Osteoblast (primary cell): ENCODE measurements at regions not wholly inside any gene's neighbourhood (a gene's known extent, or its start where the extent isn't known, plus 50 kb on each side); places are given as distances from the start of the nearest gene placed in this dataset.

Experiments used
- DNase-seq: peaks from one replicate; pipeline ENCODE4 v3.0.0; 2011; ENCODE audit warnings: low spot score, mixed read lengths; ENCODE audit not compliant: insufficient read length; ENCODE audit errors: missing footprints
- H2AFZ ChIP-seq: 2 replicates; pipeline ENCODE4 v1.6.0; 2011; ENCODE audit warnings: mild to moderate bottlenecking, low read length
- H3K27ac ChIP-seq: 2 replicates; pipeline ENCODE4 v1.5.1; 2011; ENCODE audit warnings: mild to moderate bottlenecking, low read depth, low read length, moderate library complexity
- H3K27me3 ChIP-seq: 2 replicates; pipeline ENCODE4 v1.6.0; 2012; ENCODE audit warnings: mild to moderate bottlenecking, control low read depth, inconsistent platforms, low read length, moderate library complexity; ENCODE audit not compliant: insufficient read depth
- H3K36me3 ChIP-seq: 2 replicates; pipeline ENCODE4 v1.5.1; 2011; ENCODE audit warnings: mild to moderate bottlenecking, low read length, control low read depth, moderate library complexity; ENCODE audit not compliant: insufficient read depth
- H3K4me1 ChIP-seq: 2 replicates; pipeline ENCODE4 v1.5.1; 2011; ENCODE audit warnings: mild to moderate bottlenecking, low read length, control low read depth, moderate library complexity; ENCODE audit not compliant: insufficient read depth
- H3K4me2 ChIP-seq: 2 replicates; pipeline ENCODE4 v1.6.0; 2011; ENCODE audit warnings: mild to moderate bottlenecking, low read length; ENCODE audit not compliant: insufficient read depth
- H3K4me3 ChIP-seq: fragments of 200-600 bp; sonication (generic); 3 replicates; pipeline ENCODE4 v1.5.1; 2012; ENCODE audit warnings: mild to moderate bottlenecking, low read length, inconsistent platforms; ENCODE audit not compliant: insufficient read depth
- H3K79me2 ChIP-seq: 2 replicates; pipeline ENCODE4 v1.6.0; 2012; ENCODE audit warnings: mild to moderate bottlenecking, low read length, control low read depth, inconsistent platforms; ENCODE audit not compliant: insufficient read depth
- H3K9me3 ChIP-seq: 2 replicates; pipeline ENCODE4 v1.5.1; 2011; ENCODE audit warnings: low read depth, low read length, control low read depth
- H4K20me1 ChIP-seq: 2 replicates; pipeline ENCODE4 v1.6.0; 2012; ENCODE audit warnings: mild to moderate bottlenecking, low read length, control low read depth; ENCODE audit not compliant: insufficient read depth
- TF ChIP-seq, protein P1 (sequence below): IDR thresholded peaks from 2 replicates; pipeline ENCODE4 v1.5.1; 2011; ENCODE audit warnings: mild to moderate bottlenecking, low read depth, low read length, moderate library complexity; ENCODE audit errors: extremely low read depth

DNA sequence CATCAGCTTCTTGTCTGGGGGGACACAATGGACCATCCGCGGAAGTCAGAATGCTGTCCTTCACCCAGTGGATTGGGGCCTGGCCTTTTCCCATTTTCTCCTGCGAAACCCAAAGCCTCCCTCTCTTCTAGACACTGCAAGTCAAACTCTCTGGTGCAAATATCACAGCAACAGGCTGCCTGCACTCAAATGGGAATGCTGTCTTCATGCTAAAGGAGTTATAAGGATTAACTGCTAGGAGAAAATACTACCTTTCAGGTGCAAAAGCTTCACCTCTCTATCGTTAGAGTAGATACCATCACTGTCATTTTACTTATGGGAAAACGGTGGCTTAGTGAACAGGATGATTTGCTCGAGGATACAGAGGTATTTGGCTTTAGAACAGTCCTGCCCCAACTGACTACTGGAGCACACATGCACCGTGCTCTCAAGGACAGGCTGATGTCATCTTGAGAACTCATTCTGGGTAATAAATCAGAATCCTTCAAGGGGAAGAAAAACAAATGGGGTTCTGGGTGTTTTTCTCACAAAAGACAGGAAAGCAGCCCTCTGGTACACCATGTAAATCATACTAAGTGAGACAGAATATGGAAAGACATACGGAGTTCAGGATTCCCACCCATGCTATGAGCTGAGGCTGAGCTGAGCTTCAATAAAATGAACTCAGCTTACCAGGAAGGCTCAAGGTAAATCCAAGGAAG is 100.9 kb downstream of the SAMD9 start:
- Histone ChIP-seq H3K27me3 (no peaks in the 10 kb centered on the region), H3K36me3 (no peaks in the 10 kb centered on the region), H3K79me2 (no peaks in the 10 kb centered on the region), H2AFZ (peak overlapping the region; percentile 85), H4K20me1 (no peaks in the 10 kb centered on the region), H3K9me3 (no peaks in the 10 kb centered on the region), H3K4me3 (no peak overlapping the region), H3K27ac (peak overlapping the region; percentile 82), H3K4me2 (no peak overlapping the region), H3K4me1 (peaks cover 23% of the 10 kb centered on the region)
- DNase-seq: no peak
- TF ChIP-seq, protein P1, sequence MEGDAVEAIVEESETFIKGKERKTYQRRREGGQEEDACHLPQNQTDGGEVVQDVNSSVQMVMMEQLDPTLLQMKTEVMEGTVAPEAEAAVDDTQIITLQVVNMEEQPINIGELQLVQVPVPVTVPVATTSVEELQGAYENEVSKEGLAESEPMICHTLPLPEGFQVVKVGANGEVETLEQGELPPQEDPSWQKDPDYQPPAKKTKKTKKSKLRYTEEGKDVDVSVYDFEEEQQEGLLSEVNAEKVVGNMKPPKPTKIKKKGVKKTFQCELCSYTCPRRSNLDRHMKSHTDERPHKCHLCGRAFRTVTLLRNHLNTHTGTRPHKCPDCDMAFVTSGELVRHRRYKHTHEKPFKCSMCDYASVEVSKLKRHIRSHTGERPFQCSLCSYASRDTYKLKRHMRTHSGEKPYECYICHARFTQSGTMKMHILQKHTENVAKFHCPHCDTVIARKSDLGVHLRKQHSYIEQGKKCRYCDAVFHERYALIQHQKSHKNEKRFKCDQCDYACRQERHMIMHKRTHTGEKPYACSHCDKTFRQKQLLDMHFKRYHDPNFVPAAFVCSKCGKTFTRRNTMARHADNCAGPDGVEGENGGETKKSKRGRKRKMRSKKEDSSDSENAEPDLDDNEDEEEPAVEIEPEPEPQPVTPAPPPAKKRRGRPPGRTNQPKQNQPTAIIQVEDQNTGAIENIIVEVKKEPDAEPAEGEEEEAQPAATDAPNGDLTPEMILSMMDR: no peak

DNA sequence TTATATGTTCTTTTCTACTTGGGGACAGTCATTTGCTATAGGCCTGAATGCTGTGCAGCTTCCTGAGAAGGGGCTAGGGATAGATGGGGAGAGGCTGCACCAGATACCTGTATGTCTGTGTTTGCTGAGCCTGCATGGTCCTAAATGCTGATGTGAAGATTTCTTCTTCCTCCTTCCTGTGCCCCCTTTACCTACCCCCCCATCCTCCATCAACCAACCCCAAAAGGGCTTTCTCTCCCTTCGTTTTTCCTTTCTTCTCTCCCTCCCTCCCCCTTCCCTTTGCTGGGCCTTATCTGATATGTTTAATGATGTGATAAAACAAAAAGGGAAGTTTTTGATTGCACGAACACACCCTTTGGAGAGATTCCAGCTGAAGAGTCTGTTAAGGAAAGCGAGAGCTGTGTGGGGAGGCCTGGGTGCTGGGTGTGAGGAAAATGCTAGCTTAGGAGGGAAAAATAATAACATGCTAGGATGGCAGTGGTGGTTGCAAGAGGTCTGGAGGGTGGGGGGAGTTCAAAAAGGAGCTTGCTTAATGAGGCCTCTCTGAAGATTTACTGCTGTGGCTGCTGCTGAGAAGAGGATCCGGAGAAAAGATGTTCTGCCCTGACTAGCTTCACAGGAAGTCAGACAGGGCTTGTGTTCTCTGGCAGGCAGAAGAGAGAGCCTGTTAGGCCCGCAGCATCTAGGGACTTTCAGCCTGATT is 101.8 kb downstream of the SAMD9 start:
- DNase-seq: no peak
- no peaks in the 10 kb centered on the region for H3K36me3 ChIP-seq
- H3K9me3 ChIP-seq: no peaks in the 10 kb centered on the region
- no peaks in the 10 kb centered on the region for H4K20me1 ChIP-seq
- H3K4me1 ChIP-seq: peaks cover 30% of the 10 kb centered on the region
- peak overlapping the region; percentile 82 for H3K27ac ChIP-seq
- no peak overlapping the region for H3K4me3 ChIP-seq
- no peaks in the 10 kb centered on the region for H3K27me3 ChIP-seq
- TF ChIP-seq, protein P1: no peak
- H3K79me2 ChIP-seq: no peaks in the 10 kb centered on the region
- peak overlapping the region; percentile 9 for H3K4me2 ChIP-seq
- peak overlapping the region; percentile 85 for H2AFZ ChIP-seq

DNA sequence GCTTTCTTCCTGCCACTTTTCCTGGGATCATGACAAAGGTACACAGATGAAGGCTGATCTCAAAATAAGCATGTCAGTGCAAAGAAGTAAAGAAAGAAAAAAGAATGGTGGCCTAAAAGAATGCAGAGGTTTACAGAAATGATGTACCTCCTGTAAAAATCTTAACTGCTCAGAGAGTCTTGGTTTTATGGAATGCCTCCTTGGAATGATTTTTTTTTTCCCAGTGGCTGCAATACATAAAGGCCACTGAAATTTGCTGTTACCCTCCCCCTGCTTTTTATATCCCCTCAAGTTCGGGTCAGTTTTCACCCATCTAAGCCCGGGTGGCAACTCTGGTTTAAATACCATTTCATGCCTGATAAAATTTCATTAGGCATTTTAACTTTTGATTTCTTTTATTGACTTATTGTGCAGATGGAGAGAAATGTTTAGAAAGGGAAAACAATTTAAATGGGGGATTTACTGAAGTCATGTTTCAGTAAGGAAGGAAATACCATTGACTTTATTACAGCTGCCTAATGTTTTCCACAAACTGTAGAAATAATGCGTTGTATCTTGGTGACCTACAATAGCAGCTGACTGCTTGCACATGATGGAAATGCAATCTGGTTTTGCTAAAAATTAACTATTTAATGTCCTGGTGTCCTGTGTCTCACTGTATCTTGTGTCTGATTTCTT is 102.5 kb downstream of the SAMD9 start:
- H3K79me2 ChIP-seq: no peaks in the 10 kb centered on the region
- peaks cover 31% of the 10 kb centered on the region for H3K4me1 ChIP-seq
- peak overlapping the region; percentile 9 for H3K4me2 ChIP-seq
- TF ChIP-seq, protein P1: no peak
- no peak overlapping the region for H3K4me3 ChIP-seq
- no peak for DNase-seq
- H3K9me3 ChIP-seq: no peaks in the 10 kb centered on the region
- H2AFZ ChIP-seq: peak overlapping the region; percentile 85
- H3K27me3 ChIP-seq: no peaks in the 10 kb centered on the region
- no peaks in the 10 kb centered on the region for H4K20me1 ChIP-seq
- H3K27ac ChIP-seq: peak overlapping the region; percentile 82
- no peaks in the 10 kb centered on the region for H3K36me3 ChIP-seq

GRCh38 chr7:93014410-93014809 is 103.4 kb downstream of the SAMD9 start:
- peaks cover 31% of the 10 kb centered on the region for H3K4me1 ChIP-seq

More at GRCh38 chr7:93014410-93014809, 103.4 kb downstream of the SAMD9 start:
- Histone ChIP-seq H3K27me3 (no peaks in the 10 kb centered on the region), H2AFZ (no peak overlapping the region), H3K79me2 (no peaks in the 10 kb centered on the region), H3K4me3 (no peak overlapping the region), H3K27ac (peak overlapping the region; percentile 82), H3K9me3 (no peaks in the 10 kb centered on the region), H3K36me3 (no peaks in the 10 kb centered on the region), H4K20me1 (no peaks in the 10 kb centered on the region), H3K4me2 (no peak overlapping the region)
- no peak for DNase-seq
- TF ChIP-seq, protein P1: no peak
